Fibroblast of lung (primary cell): ENCODE measurements at regions not wholly inside any gene's neighbourhood (a gene's known extent, or its start where the extent isn't known, plus 50 kb on each side); places are given as distances from the start of the nearest gene placed in this dataset.

Experiments
- CTCF ChIP-seq, 2 donors: IDR thresholded peaks in 1 of 2; conservative IDR thresholded peaks in 1 of 2; 1 replicate in 1 of 2; 2 replicates in 1 of 2; pipeline ENCODE4 v1.5.1; 2011 to 2012; ENCODE audit warnings: low read length in 2 of 2, control low read depth in 1 of 2, inconsistent platforms in 1 of 2, low read depth in 1 of 2, mild to moderate bottlenecking in 1 of 2
- EZH2 ChIP-seq: IDR thresholded peaks from 2 replicates; pipeline ENCODE4 v1.5.1; 2012; ENCODE audit warnings: low read length, control low read depth, mild to moderate bottlenecking; ENCODE audit errors: missing control alignments

GRCh38 chr2:184517402-184517801 is 80.9 kb upstream of the ZNF804A start:
- no peak for TF ChIP-seq EZH2
- TF ChIP-seq CTCF (conservative IDR thresholded peaks at IDR 0.05 in 1 of 2, IDR thresholded peaks at IDR 0.05 in 1 of 2; ENCODE audit: low read depth in 1 of 2, low read length in 2 of 2), result no peak
